ENCODE measurements at regions not wholly inside any gene's neighbourhood (a gene's known extent, or its start where the extent isn't known, plus 50 kb on each side); places are given as distances from the start of the nearest gene placed in this dataset.
"Not testable (repeated sequence)": the region's sequence is repeated elsewhere in the genome, so short reads cannot be mapped to it uniquely, and the experiment has no call there.

DNA sequence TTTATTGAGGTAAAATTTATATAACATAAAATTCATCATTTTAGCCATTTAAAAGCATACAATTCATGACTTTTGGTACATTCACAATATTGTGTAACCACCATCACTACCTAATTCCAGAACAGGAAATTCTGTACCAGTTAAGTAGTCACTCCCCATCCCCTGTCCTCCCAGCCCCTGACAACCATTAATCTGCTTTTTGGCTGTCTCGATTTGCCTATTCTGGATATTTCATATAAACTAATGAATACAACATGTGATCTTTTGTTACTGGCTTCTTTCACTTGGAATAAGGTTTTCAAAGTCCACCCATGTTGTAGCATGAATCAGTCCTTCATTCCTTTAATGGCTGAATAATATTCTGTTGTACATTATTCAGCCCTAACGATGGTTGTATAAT, 115.6 kb upstream of the KLF14 start:
- no peak for DNase-seq

- DNase-seq, result no peak
These were observed 116.9 kb upstream of the KLF14 start for GRCh38 chr7:130850956-130851355.

DNA sequence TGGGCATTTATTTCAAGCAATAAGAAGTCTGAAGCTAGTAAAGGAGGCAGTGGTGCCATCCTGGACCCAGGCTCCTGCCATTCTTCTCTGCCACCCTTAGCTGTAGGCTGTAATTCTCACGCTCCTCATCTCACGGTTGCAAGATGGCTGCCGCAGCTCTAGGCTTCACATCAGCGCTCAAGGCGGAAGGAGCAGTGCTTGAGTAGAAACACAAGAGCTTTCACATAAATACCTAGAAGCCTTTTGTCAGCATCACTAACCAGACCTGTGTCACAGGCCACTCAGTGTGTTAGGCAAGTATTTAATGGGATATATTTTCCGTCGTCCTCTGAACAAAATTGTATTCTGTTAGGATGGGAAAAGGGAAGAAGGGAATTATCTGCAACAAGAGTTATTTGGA, 118.9 kb upstream of the KLF14 start:
- no peak for DNase-seq

DNA sequence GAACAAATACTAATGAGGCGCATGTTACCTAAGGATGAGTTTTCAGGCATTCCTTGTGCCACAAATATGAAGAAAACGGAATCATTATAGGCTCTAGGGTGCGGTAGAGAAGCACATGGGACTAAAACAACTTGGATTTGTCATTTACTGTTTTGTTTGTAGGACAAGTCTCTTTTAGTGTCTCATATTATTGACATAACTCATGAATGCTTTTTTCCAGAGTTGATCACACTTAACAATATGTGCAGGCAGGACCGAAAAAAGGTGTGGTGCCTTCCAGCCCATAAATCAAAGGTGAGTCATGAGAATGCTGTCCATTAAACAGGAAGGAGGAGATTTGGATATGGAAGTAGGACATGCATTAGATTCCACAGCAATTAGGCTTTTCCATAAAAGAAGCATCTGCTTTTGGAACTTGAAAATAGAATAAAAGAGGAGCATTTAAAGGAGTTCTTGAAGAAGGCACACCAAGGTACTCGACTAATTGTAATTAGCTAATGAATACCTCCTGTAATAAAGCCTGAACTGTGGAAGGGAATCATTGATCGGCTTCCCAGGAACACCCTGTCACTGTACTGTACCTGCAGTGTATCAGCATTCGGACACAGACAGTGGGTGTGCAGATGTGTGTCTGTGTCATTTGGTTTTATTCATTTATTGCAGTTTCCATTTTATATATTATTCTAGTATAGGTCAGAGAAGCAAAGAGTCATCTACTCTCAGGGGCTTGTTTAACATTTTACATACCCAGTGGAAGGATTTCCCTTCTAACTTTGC, 119.7 kb upstream of the KLF14 start:
- DNase-seq, result no peak

GRCh38 chr7:130854481-130854880, 120.5 kb upstream of the KLF14 start:
- DNase-seq, result no peak

- DNase-seq, result no peak
These were observed 122.9 kb upstream of the KLF14 start for GRCh38 chr7:130856866-130857265.

DNA sequence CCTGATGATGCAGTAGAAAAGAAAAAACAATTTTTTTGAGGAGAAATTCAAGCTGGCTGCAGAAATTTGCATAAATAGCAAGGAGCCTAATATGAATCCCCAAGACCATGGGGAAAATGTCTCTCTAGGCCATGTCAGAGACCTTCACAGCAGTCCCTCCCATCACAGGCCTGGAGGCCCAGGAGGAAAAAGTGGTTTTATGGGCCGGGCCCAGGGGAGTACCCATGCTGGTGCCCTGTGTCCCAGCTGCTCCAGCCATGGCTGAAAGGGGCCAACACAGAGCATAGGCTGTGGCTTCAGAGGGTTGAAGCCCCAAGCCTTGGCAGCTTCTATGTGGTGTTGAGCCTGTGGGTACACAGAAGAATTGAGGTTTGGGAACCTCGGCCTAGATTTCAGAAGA, 126.8 kb upstream of the KLF14 start:
- DNase-seq, result not testable (repeated sequence)

- DNase-seq, result no peak
These were observed 131.6 kb upstream of the KLF14 start for GRCh38 chr7:130865408-130866236.

DNA sequence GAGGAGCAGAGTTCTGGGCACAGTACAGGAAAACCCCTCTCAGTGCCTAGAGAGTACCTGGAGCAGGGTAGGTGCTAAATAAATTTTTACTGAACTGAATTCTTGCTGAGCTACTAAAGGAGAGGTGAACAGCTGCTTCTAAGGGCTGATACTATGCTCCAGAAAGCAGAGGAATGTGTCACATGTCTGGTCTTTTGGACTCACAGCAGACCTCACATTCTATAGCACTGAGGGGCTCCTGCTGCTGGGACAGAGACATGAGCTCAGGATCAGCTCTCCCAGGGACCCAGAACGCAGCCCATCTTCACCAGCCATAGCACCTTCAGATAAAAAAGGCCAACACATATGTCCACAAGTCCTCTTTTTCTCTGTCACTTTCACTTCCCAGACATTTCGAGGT, 133.0 kb upstream of the KLF14 start:
- no peak for DNase-seq

- no peak for DNase-seq
These were observed 133.7 kb upstream of the KLF14 start for GRCh38 chr7:130867581-130868136.

- DNase-seq, result no peak
These were observed 134.1 kb upstream of the KLF14 start for GRCh38 chr7:130868139-130868538.

GRCh38 chr7:130869918-130870317, 135.9 kb upstream of the KLF14 start:
- DNase-seq, result no peak

GRCh38 chr7:130872341-130872740, 138.3 kb upstream of the KLF14 start:
- no peak for DNase-seq

GRCh38 chr7:130872756-130873448, 138.9 kb upstream of the KLF14 start:
- DNase-seq, result no peak

DNA sequence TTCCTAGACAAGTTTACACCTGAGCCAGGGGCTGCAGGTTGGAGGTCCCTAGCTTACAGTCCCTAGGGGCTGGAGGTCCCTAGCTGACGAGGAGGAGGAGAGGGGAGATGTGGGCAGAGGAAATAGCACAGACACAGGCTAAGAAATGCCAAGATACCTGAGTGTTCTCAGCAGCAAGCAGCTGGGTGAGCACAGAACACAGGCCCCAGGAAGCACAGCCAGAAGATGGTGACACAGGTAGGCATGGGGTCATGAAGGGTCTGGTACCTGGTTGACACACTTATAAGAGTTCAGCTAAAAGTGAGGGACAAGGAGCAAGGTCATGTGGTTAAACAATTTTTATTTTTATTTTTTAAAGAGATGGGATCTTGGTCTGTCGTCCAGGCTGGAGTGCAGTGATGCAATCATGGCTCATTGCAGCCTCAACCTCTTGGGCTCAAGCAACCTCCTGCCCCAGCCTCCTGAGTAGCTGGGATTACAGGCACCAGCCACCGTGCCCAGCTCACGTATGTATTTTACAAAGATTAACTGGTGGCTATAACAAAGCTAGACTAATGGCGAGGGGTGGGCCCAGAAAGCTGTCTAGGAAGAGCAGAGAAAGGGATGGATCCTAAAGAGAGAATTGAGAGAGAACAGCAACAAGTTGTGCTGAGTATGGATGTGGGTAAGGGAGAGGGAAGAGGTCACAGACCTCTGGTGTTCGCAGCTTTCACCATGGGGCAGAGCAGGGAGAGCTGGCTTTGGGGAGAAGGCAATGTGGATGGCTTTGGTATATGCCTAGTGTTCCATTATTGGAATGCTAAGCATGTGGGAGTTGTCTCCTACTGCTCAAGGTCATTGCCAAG, 140.3 kb upstream of the KLF14 start:
- DNase-seq, result no peak

- no peak for DNase-seq
These were observed 141.3 kb upstream of the KLF14 start for GRCh38 chr7:130875265-130875741.

DNA sequence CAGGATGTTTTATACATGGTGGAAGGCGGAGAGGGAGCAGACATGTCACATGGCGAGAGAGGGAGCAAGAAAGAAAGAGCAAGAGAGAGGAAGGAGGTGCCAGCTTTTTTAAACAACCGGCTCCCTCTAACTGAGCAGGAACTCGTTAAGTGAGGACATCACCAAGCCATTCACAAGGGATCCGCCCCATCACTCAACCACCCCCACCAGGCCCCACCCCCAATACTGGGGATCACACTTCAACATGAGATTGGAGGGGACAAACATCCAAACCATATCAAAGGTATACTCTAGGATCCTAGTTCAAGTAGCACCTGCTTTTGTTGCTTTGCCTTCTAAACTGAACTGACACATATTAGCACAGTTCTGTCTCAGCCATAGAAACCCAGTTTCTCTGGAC, 141.9 kb upstream of the KLF14 start:
- DNase-seq, result no peak

GRCh38 chr7:130877236-130877990, 143.4 kb upstream of the KLF14 start:
- no peak for DNase-seq

DNA sequence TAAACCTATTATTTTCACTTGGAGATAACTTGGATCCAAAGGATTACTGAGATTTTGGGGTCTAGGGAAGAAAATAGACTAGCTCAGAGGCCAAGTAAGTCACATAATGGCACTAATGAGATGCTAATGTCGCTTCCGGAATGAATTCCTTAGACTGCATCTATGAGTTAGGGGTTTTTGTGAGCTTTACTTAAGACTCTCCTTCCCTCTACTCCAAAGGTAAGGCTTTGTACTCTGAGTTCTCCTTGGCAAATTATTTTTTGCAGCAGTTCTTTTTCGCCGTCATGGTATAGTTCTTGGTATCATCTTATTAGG, 143.9 kb upstream of the KLF14 start:
- no peak for DNase-seq

DNA sequence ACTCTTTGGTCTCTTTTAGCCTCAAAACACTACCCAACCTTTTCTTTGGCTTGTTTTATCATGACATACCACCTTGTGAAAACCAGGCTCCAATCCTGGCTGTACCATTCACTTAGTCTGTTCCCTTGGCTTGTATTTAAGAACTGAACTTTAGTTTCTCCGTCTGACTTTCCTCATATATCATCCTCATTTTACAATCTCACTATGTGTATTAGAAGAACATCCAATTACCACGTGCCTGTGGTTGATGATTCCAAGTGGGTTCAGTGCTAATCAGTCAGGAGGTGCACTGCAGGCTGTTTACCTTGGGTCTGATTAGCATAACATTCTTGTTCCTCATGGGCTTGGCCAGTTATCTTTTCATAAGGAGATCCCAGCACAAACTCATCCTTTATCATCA, 144.8 kb upstream of the KLF14 start:
- no peak for DNase-seq

GRCh38 chr7:130879191-130879590, 145.2 kb upstream of the KLF14 start:
- no peak for DNase-seq

All from occipital lobe (tissue), 1 donor.